Embryonic facial prominence (tissue), 1 donor: ENCODE measurements at regions not wholly inside any gene's neighbourhood (a gene's known extent, or its start where the extent isn't known, plus 50 kb on each side); places are given as distances from the start of the nearest gene placed in this dataset.

Experiments
- DNase-seq: peaks from one replicate; pipeline ENCODE4 v3.0.0-alpha.2; 2016; ENCODE audit errors: extremely low spot score

DNA sequence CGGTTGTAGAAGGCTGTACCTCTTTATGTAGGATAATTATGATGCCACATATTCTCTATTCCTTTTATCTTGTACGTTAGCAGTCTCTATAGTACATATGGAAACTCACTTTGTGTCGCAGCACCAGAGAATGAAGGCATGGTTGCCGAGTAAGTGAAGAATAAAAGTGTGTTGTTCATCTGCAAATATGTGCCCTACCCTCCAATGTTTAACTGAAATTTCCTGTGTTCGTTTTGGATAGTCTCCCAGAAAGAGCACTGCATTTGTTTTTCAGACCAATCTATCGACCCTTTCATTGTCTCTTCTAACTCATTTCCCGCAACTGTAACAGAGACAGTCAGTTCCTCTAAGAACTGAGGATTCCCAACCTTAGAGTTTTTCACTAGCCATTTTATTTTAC is 592.8 kb downstream of the TUSC7 start:
- no peak for DNase-seq

DNA sequence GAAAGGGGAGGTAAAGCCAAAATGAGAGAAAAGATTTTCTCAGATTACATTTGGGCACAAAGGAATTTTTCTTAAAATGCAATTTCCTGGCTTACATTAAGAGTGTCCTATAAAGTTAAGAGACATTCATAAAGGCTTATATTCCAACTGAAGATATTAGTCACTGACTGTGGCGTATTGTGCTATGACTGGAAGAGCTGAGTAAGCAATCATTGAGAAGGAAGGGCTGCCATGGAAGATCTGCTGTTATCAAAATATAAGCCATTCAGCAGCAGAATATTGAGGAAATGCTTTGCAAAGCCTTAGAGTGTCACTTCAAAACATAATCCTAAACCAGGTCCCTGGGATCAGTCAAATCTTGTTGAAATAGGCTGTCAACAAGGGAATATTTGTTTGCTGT is 593.9 kb downstream of the TUSC7 start:
- no peak for DNase-seq

DNA sequence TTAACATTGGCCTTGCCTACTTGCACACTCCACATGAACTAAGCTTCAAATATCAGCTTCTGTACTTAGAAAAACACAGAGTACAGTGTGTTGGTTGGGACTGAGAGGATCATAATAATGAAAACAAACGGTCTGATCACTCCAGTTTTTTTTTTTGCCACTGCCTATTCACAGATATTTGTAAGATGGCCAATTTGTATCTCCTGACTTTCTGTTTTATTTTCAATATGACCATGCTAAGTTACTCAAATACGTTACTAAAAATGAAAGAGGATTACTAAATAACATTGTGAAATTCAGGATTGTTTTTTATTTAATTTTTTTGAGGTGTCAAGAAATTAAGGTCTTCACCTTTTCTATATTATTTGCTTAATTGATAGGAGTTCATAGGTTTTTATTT is 595.1 kb downstream of the TUSC7 start:
- DNase-seq: no peak

DNA sequence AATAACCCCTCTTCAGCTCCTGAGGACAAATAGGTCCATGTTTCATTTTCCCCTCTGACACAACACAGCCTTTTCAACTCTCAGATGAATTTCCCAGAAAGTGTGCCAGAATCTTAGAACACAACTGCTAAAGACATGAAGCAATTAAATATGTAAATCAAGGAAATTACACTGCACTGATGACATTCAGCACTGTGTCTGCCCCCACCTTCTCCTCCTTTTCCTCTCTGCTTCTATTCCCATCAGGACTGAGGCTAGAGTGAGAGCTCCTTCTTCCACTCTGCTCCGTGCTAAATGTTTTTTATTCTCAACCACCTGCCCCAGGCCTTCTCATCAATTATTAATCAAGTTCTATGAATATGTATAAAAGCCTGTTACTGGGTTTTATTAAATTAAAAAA is 596.1 kb downstream of the TUSC7 start:
- no peak for DNase-seq

DNA sequence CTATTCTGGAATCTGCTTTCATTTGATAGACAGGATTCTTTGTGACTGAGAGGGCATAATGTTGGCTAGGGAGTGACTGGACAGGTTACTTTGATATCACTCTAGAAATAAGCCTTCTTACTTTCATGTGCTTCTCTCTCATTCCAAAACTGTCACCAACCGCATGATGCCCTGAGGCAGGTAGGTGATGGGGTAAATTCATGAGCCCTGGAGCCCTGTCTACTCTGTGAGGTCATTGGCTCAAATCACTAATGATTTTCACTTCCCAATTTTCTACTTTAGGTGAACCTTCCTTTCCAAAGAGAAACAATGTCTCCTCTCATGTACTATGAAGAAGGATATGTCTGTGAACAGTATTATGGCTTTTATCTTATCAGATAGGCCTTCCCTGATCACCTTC is 596.7 kb downstream of the TUSC7 start:
- no peak for DNase-seq

DNA sequence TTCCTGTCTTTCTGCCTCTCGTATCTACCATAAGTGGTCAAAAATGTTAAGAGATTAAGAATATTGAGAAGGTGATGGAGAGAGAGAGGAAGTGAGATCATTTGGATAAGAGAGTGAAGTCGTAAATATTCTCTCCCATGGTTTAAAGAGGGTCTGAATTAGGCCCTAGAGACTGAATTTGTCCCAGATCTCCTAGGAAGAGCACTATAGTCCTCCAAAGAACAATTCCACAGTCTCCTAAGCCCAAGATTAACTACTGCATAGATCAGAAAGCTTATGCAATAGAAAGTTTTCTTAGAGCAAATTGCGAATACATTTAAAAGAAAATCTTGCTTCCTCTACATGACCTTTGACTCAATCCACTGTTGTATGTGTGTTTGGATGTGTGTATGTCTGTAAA is 598.8 kb downstream of the TUSC7 start:
- no peak for DNase-seq

DNA sequence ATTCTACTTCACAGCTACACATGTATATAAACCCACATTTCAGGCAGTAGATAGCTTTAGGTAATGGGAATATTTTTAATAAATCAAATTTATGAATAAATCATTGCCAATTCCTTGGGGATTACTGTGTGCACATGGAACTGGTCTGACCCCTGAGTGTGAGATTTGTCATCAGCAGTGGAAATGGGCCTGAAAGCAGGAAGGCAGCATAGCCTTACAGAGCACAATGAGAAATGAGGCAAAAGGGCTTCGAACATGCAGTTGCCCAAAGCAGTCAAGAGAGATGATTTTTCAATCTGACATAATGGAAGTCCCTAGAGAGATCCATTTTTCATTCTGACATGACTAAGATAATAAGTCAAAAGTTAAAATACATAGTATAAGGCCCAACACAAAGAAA is 599.2 kb downstream of the TUSC7 start:
- no peak for DNase-seq

DNA sequence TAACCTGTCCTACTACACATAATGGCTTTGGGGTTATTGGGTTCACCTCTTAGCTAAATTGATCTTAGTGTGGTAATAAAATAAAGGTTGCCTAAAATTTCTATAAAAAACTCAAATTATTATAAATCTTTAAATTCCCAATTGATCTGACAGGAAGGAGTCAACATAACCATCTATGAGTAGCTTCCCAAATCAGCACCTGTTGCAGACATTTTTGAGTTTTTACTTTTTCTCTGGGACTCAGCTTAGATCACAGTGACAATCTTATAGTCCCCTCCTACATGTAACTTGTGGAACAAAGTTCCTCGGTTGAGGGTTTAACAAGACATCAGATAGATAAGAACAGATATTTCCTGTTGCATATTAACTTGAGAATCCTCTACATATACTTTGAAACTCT is 601.0 kb downstream of the TUSC7 start:
- no peak for DNase-seq

DNA sequence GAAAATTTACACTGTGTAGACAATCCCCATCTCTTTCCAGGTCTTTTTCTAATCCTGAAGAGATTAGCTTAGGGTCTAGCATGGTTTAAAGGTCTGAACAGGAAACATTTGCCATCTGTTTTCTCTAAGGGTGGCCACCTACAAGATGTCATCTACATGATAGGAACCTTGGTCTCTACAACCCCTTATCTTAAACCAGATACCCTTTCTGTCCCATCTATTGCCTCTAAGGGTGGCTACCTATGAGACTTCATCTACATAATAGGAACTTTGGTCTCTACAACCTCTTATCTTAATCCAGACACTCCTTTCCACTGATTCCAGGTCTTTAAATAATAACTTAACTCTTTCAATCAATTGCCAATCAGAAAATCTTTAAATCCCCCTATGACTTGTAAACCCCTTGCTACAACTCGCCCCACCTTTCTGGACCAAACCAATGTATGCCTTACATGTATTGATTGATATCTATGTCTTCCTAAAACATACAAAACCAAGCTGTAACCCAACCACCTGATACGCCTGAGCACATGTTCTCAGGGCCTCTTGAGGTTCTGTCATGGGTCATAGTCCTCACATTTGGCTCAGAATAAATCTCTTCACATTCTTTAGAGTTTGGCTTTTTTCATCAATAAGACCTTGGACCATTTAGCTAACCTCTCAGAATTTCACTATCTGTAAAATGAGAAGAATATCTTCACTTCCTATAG is 605.0 kb downstream of the TUSC7 start:
- DNase-seq: no peak

DNA sequence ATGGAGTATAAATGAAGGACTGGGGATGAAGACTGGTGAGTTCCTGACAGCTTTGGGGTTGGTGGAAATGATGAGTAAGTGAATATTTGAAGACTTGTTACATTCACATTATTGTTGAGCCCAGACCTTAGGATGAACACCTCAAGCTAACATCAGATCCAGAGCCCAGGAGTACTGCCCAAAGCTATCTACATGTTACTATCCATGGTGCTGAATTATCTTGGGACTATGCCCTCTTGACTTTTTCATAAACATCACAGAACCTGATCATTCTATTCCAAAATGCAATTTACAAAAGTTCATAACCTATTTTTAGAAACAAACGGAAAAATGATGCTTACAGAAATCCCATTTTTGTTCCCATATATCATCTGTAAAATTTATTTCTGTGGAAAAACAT is 613.3 kb downstream of the TUSC7 start:
- DNase-seq: no peak

DNA sequence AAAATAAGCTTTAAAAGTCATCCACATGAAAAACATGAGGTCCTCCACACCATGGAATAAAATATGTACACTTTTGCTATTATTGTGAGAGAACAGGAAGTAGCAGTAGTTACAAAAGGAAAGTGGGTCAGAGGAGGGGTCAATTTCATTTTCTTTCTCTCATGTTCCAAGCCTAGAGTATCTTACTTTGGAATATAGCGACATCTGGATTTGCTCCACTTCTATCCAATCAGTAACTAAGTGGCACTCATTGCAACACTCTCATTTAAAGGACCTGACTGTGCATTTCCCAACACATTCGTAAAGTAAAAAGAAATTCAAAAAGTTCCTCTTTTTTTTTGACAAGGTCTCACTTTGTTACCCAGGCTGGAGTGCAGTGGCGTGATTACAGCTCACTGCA is 637.3 kb downstream of the TUSC7 start:
- DNase-seq: no peak

DNA sequence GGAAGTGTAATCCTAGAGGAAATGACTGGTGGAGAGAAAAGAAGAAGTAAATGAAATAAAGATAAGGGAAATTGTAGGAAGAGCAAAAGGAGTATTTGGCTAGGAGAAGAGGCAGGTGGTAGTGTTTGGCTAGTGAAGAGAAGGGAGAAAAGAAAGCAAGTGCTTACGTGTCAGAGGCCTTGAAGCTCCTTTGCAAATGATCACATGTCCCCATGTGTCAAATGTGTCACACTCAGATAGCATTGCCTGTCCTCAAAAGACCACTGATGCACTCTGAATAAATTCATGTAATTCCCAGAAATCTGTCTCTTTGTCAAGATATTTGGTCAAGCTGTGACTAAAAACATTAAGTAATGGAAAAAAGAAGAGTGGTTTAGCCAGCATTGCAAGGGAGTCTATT is 639.3 kb downstream of the TUSC7 start:
- no peak for DNase-seq

DNA sequence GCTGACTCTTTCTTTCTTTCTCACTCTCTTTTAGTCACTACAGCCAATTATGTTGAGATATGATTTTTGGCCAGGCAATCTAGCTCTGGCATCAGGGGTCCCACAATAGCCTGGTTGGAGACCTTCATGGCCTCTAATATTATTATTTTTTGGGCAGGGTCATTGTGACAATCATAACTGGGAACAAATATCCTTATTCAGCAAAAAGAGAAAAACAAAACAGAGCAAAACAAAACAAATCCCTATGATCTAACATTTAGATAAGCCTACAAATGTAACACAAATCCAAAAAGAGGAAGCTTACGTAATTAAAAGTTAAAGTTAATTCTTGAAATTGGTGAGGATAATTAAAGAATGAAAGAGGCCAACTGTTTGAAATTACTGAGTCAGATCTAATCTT is 640.0 kb downstream of the TUSC7 start:
- no peak for DNase-seq

DNA sequence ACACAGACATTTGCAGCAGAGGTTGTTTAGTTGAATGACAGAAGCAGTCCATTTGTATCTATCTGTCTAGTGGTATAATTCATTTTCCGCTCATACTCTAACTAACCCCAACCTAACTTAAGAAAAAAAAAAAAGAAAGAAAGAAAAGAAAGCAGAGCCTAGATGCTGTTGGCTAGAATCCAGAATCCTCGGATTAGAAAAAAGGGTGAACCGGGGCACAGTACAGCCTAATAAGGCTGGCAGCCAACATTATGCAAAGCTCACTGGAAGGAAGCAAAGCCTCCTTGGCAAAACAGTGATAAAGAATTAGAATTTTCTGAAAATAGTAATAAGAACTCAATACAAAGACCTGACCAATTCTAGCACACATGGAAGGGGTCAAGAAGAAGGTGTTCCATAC is 640.8 kb downstream of the TUSC7 start:
- no peak for DNase-seq

DNA sequence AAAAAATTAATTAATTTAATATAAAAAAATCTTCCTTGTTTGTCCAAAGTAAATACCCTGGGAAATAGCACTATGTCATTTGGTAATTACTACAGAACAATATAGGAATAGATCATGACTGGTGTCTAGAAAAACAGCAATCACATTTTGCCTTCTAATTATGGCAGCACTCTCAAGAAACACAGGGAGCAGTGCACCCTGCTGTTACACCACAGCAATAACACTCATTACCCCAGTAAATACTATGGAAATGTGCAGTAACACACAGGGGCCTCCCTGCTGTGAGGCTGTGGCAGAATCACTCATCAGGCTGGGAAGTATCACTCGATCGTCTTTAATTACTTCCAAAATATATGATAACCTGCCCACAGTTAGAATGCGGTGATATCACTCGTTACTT is 646.0 kb downstream of the TUSC7 start:
- DNase-seq: no peak

DNA sequence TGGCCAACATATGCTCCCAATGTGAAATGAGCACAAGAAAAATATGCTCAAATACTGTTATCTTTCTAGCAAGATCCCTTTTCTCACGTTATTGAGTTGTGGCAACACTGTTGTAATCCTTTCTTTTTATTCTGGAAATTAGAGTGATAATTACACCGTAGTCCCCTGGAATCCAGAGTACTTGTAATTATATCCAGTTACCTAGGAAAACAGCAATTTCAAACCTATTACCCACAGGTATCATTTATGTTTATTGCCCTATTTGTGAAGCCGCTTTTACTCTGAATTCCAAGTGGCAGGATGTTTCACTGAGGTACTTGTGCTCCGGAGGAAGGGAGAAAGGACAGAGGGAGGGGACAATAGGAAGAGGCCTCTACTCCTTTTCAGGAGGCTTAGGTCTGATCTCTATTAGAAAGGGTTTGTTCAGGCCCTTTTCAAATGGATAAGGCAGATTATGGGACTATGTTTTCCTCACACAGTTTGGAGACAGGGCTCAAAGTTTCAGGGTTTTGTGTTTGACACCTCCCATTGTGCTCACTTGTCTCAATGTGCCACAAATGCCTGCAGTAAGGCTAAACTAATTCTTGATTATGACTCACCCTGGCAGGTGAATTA is 646.6 kb downstream of the TUSC7 start:
- no peak for DNase-seq

DNA sequence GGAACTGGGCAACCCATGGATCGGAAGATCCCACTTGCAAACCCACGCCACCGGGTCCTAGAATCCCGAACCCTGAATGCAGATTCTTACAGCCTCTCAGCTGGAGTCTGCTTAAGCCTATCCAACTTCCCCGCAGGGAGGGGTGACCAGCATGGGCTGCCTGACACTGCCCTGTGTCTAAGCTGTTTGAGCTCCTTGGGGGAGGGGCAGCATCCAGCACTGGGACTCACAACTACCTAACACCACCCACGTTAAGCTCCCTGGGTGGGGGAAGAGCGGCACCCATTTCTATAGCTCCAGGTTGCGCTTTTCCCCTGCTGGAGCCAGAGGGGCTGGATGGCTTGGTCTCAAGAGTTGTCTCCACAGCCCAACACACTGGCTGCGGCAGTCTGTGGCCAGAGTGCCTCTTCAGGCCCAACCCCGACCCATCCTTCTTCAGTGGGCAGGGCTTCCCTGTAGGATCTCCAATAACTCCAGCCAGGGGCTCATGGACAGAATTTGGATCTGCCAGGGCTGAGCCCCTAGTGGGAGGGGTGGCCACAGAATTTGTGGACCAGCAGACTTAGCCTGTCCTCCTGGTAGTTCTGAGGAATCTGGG is 649.2 kb downstream of the TUSC7 start:
- DNase-seq: no peak

DNA sequence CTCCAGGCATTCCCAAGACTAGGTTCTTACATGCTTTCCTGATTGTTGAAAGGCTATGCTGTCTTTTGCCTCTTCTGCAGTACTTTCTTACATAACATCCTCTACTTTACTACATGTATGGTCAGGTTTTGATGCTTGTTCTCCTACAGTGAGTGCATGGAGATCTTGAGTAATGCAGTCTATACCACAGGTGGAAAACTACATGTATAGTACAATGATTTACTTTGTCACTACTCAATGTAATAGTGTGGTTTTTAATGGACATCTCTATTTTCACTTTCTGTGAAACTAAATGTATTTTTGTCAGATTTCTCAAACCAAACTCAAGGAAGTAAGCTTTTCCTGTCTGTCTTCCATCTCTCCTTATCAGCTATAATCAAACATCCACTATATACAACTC is 657.0 kb downstream of the TUSC7 start:
- DNase-seq: no peak

DNA sequence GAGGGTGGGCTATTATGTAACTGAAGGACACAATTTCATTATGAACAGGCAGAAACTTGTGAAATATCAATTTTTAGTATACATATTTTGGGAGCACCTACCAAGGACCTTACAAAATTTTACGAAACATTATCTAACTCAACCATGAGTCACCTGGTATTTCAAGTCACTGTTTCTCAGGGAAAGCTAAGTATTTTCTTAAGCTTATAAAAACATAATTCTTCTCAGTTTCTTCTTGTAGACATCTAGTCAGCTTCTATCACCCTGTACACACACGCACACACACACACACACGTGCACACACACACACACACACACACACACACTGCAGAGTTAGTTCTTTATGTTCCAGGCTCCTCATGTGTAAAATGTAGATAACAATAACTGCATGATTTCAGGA is 658.3 kb downstream of the TUSC7 start:
- DNase-seq: no peak

DNA sequence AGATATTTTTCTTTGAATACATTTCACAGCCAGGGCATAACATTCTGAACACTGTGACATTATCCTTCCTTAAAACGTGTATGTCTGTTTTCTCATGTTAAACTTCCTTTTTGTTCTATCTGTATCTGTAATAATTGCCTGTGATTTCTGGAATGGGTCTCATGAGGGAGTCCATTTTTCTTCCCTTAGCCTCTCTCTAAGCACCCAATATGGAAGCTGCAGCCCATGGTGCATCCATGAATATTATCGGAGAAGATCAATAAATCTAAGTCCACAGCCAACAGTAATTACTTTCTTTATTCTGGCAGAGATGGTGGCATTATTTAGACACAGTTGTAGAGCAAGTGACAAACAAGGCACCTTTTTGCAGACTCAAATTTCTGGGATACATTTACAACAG is 671.1 kb downstream of the TUSC7 start:
- DNase-seq: no peak

DNA sequence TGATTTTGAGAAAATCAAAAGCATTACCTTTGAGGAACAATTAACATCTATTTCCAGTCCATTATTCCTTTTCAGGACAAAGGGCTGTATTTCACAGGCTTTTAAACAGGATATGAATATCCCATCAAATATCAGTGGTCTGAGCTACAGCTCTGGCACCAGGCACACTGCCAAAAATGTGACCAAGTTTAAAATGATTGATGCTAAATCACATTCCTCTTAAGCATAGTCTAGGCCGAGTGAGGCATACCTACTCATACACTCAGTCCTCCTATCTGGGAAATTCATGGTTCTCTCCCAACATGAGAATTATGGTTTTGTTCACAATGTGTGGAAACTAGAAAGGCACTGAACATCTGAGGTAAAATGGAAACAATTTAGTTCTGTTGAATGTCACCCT is 683.5 kb downstream of the TUSC7 start:
- DNase-seq: no peak

DNA sequence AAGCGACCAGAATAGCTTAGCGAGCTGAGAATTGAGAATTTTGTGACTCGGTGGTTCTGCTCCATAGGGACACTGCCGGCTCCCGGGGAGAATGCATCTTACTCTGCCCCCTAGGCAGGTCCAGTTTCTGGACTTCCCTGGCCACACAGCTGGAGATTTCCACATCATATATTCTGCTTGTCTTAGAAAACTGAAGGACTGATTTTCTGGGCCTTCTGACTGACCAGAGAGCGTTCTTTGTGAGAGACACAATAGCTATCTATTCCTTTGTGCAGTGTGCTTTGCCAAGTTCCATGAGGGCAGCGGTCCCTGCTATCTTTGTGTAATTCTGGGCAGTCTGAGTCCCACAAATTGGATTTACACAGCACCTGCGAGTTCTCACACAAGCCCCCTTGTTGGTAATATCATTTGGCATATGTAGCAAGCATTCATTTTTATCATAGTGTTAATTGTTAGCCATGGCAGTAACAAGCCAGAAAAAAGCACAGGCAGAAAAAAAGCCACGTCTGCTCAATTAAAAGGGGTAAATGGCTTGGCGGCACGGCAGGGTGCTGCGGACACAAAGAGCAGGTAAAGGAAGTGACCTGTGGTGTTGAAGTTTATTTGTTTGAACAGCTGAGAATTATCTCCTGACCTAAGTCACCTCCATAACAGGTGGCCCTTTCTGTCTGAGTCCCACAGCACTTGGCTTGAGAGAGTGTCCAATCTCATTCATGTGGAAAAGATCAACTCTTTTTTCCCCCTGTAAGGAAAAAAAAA is 688.7 kb downstream of the TUSC7 start:
- no peak for DNase-seq
